HepG2 (cell line): ENCODE measurements at regions not wholly inside any gene's neighbourhood (a gene's known extent, or its start where the extent isn't known, plus 50 kb on each side); places are given as distances from the start of the nearest gene placed in this dataset.

Experiments used
- ATAC-seq: fragments of 200-7000 bp; cut with Tn5 transposase; 3 replicates; pipeline ENCODE4 v1.9.1; 2020; ENCODE audit warnings: mild to moderate bottlenecking, moderate library complexity
- BruUV-seq: library from RNA; stranded (reverse); fragments of 400-500 nt; replicated peaks from 2 replicates; lab custom pipeline; 2021; lab: Mats Ljungman, UMichigan
- CTCF ChIA-PET: fragments of 300-600 bp; formaldehyde crosslinking; extraction: SDS; loops from one replicate; lab custom pipeline; 2021; ENCODE audit warnings: low total read pairs, inconsistent platforms, low intra/inter-chr PET ratio; lab: Yijun Ruan, JAX
- POLR2A ChIA-PET: fragments of 350-600 bp; sonication (Branson Sonifier 250); formaldehyde crosslinking; loops from one replicate; lab custom pipeline; 2020; ENCODE audit warnings: antibody characterized with exemption, inconsistent platforms; lab: Yijun Ruan, JAX
- DNase-seq: peaks from one replicate; pipeline ENCODE4 v3.0.0-alpha.2; 2015; ENCODE audit warnings: low spot score
- FAIRE-seq: peaks from 3 replicates; lab custom pipeline; 2011; peaks lifted over from hg19 to GRCh38; lab: Jason Lieb, UNC
- H2AFZ ChIP-seq: one replicate; pipeline ENCODE4 v1.6.1; 2011; ENCODE audit warnings: low read length, inconsistent platforms
- H3K27ac ChIP-seq: fragments of 300-600 bp; 3 replicates; pipeline ENCODE4 v1.8.0; 2011; ENCODE audit warnings: mixed run types, mild to moderate bottlenecking, mixed read lengths, low read length, inconsistent platforms; ENCODE audit not compliant: insufficient read depth; ENCODE audit errors: extremely low read length
- H3K27me3 ChIP-seq, 2 experiments: fragments of 200-600 bp in 1 of 2; 2 replicates in 1 of 2; 3 replicates in 1 of 2; pipeline versions ENCODE4 v1.6.0 to v1.8.0; 2011; ENCODE audit warnings: low read length in 2 of 2, mild to moderate bottlenecking in 2 of 2, moderate library complexity in 2 of 2, inconsistent platforms in 1 of 2; ENCODE audit not compliant: insufficient read depth in 2 of 2, control insufficient read depth in 1 of 2
- H3K36me3 ChIP-seq, 2 experiments: fragments of 200-600 bp in 1 of 2; replicated peaks in 1 of 2; 2 replicates in 1 of 2; 3 replicates in 1 of 2; pipeline versions ENCODE4 v1.5.1 to v1.8.0; 2011; ENCODE audit warnings: low read length in 2 of 2, inconsistent platforms in 1 of 2; ENCODE audit not compliant: insufficient read depth in 2 of 2, control insufficient read depth in 1 of 2
- H3K4me1 ChIP-seq: 2 replicates; pipeline ENCODE4 v1.5.1; 2012; ENCODE audit warnings: low read length, inconsistent platforms; ENCODE audit not compliant: insufficient read depth
- H3K4me2 ChIP-seq: 2 replicates; pipeline ENCODE4 v1.6.0; 2011; ENCODE audit warnings: low read depth, low read length, inconsistent platforms
- H3K4me3 ChIP-seq, 3 experiments: fragments of 200-600 bp in 1 of 3; sonication (generic), shearing (Covaris generic) in 1 of 3; replicated peaks in 1 of 3; 2 replicates each; pipeline ENCODE4 v1.5.1; 2011 to 2016; ENCODE audit warnings: low read length in 3 of 3, inconsistent platforms in 2 of 3, low read depth in 2 of 3, mild to moderate bottlenecking in 2 of 3, control low read depth in 1 of 3, mixed read lengths in 1 of 3; ENCODE audit not compliant: insufficient read depth in 1 of 3
- H3K79me2 ChIP-seq: one replicate; pipeline ENCODE4 v1.6.1; 2011; ENCODE audit warnings: low read length, inconsistent platforms; ENCODE audit not compliant: insufficient read depth
- H3K9ac ChIP-seq: 2 replicates; pipeline ENCODE4 v1.6.0; 2011; ENCODE audit warnings: mild to moderate bottlenecking, low read depth, low read length, inconsistent platforms; ENCODE audit not compliant: insufficient read depth
- H3K9me3 ChIP-seq: 2 replicates; pipeline ENCODE4 v1.5.1; 2012; ENCODE audit warnings: mild to moderate bottlenecking, low read length
- H4K20me1 ChIP-seq: 2 replicates; pipeline ENCODE4 v1.6.0; 2011; ENCODE audit warnings: inconsistent platforms, mild to moderate bottlenecking, low read length, moderate library complexity; ENCODE audit not compliant: insufficient read depth
- ATF7 ChIP-seq, 2 experiments: fragments of 450-650 bp in 1 of 2; sonication (generic) in 1 of 2; formaldehyde crosslinking in 1 of 2; IDR thresholded peaks; 2 replicates each; pipeline versions ENCODE4 v1.4.0 to v1.6.1; 2016 to 2020; ENCODE audit warnings: antibody characterized with exemption in 1 of 2, mild to moderate bottlenecking in 1 of 2, missing genetic modification reagents in 1 of 2
- CCAR2 ChIP-seq: fragments of 200-400 bp; formaldehyde crosslinking; optimal IDR thresholded peaks from 2 replicates; pipeline ENCODE3; 2018; ENCODE audit warnings: low read depth, mild to moderate bottlenecking, low read length, moderate library complexity
- KAT2B ChIP-seq: fragments of 150-350 bp; IDR thresholded peaks from 2 replicates; pipeline ENCODE4 v1.6.1; 2014; ENCODE audit warnings: low read depth, low read length, borderline replicate concordance
- LCORL ChIP-seq, 2 experiments: fragments of 450-650 bp in 1 of 2; sonication (generic) in 1 of 2; formaldehyde crosslinking in 1 of 2; IDR thresholded peaks; 2 replicates each; pipeline versions ENCODE4 v1.5.0 to v1.6.1; 2017 to 2020; ENCODE audit warnings: antibody characterized with exemption in 1 of 2, missing genetic modification reagents in 1 of 2
- SIX1 ChIP-seq: sonication (generic); formaldehyde crosslinking; IDR thresholded peaks from 2 replicates; pipeline ENCODE4 v1.4.0; 2020; ENCODE audit warnings: missing genetic modification reagents, borderline replicate concordance
- SP140L ChIP-seq: sonication (generic); formaldehyde crosslinking; IDR thresholded peaks from 2 replicates; pipeline ENCODE4 v1.4.0; 2020; ENCODE audit warnings: missing genetic modification reagents, borderline replicate concordance
- SRF ChIP-seq: IDR thresholded peaks from 2 replicates; pipeline ENCODE4 v1.6.1; 2011; ENCODE audit warnings: mild to moderate bottlenecking, low read depth, low read length, moderate library complexity
- SRY ChIP-seq: sonication (generic); formaldehyde crosslinking; IDR thresholded peaks from 2 replicates; pipeline ENCODE4 v1.8.0; 2022; ENCODE audit warnings: mild to moderate bottlenecking, missing genetic modification reagents
- TEAD3 ChIP-seq: optimal IDR thresholded peaks from 2 replicates; pipeline ENCODE3; 2016; ENCODE audit warnings: borderline replicate concordance
- TOE1 ChIP-seq: sonication (generic); formaldehyde crosslinking; IDR thresholded peaks from 2 replicates; pipeline ENCODE4 v1.4.0; 2020; ENCODE audit warnings: mild to moderate bottlenecking, missing genetic modification reagents
- ZNF276 ChIP-seq: sonication (generic); formaldehyde crosslinking; IDR thresholded peaks from 2 replicates; pipeline ENCODE4 v1.4.0; 2020; ENCODE audit warnings: mild to moderate bottlenecking, low read depth, missing genetic modification reagents
- ZNF550 ChIP-seq: sonication (generic); formaldehyde crosslinking; IDR thresholded peaks from 2 replicates; pipeline ENCODE4 v1.4.0; 2020; ENCODE audit warnings: mild to moderate bottlenecking, missing genetic modification reagents, borderline replicate concordance
- ZNF567 ChIP-seq: sonication (generic); formaldehyde crosslinking; IDR thresholded peaks from 2 replicates; pipeline ENCODE4 v1.8.1; 2023; ENCODE audit warnings: mild to moderate bottlenecking, missing genetic modification reagents, borderline replicate concordance
- ZNF660 ChIP-seq: sonication (generic); formaldehyde crosslinking; IDR thresholded peaks from 2 replicates; pipeline ENCODE4 v1.5.1; 2020; ENCODE audit warnings: mild to moderate bottlenecking, low read depth, missing genetic modification reagents, borderline replicate concordance
- WGBS: methylation state at CpG from one replicate; pipeline ENCODE4 v1.1.6; 2017; ENCODE audit warnings: low lambda C conversion rate; 5-methylcytosine and 5-hydroxymethylcytosine counted together
- in situ Hi-C: cut with HindIII; loops from 2 replicates; pipeline ENCODE4 v1.10.0; 2017; ENCODE audit warnings: low pct_unique_long_range_greater_than_20kb; ENCODE audit not compliant: extremely low pct_ligation_motif_present
- intact Hi-C: fragments of 100-400 bp; cut with micrococcal nuclease; formaldehyde crosslinking; loops from one replicate; pipeline ENCODE4 v1.10.0; 2022; ENCODE audit not compliant: unreplicated experiment

- TF ChIP-seq KAT2B (no peak), SRF (peak; percentile 61; the same call in 1 of the 2 replicates), LCORL (IDR thresholded peaks at IDR 0.05) (peak; percentile 70; the same call in 1 of the 2 replicates), LCORL (CRISPR knock-in tag; IDR thresholded peaks at IDR 0.05) (no peak)
- ChIA-PET CTCF (no interaction called here), POLR2A (no interaction called here)
- H3K9ac ChIP-seq: no peak overlapping the region
- no peak overlapping the region for H3K27ac ChIP-seq
- intact Hi-C loops (no loop called here), in situ Hi-C loops (no loop called here)
- no peaks in the 10 kb centered on the region for H4K20me1 ChIP-seq
- FAIRE-seq (no peak), DNase-seq (no peak), ATAC-seq (no peak)
- no TSS peak for BruUV-seq
- H3K4me3 ChIP-seq: no peak overlapping the region
- no peaks in the 10 kb centered on the region for H3K27me3 ChIP-seq
- H3K79me2 ChIP-seq: no peaks in the 10 kb centered on the region
- no peaks in the 10 kb centered on the region for H3K36me3 ChIP-seq
- H3K4me2 ChIP-seq: no peak overlapping the region
- peaks cover 13% of the 10 kb centered on the region; the same call in 1 of the 2 replicates for H3K9me3 ChIP-seq
- H3K4me1 ChIP-seq: no peaks in the 10 kb centered on the region
- 67% methylated on average over 2 of the region's 3 CpGs for WGBS
- H2AFZ ChIP-seq: no peak overlapping the region
These were observed 1829.9 kb downstream of the EFNA5 start for GRCh38 chr5:105840800-105841199.

GRCh38 chr5:105836887-105837286, 1833.8 kb downstream of the EFNA5 start:
- Histone ChIP-seq H3K36me3 (no peaks in the 10 kb centered on the region), H3K4me1 (no peaks in the 10 kb centered on the region), H3K27me3 (no peaks in the 10 kb centered on the region), H2AFZ (no peak overlapping the region), H4K20me1 (no peaks in the 10 kb centered on the region), H3K9me3 (peaks cover 13% of the 10 kb centered on the region; the same call in 1 of the 2 replicates), H3K4me2 (no peak overlapping the region), H3K27ac (no peak overlapping the region), H3K4me3 (no peak overlapping the region), H3K79me2 (no peaks in the 10 kb centered on the region), H3K9ac (no peak overlapping the region)
- CTCF ChIA-PET: no interaction called here
- ATAC-seq: no peak
- POLR2A ChIA-PET: no interaction called here
- in situ Hi-C loops (no loop called here), intact Hi-C loops (no loop called here)
- no peak for FAIRE-seq
- no peak for DNase-seq
- WGBS: 0% methylated on average over 1 of the region's 1 CpG
- BruUV-seq: no TSS peak
- TF ChIP-seq ZNF567 (CRISPR knock-in tag) (no peak), TOE1 (CRISPR knock-in tag) (no peak), ATF7 (IDR thresholded peaks at IDR 0.05) (no peak), ATF7 (CRISPR knock-in tag; IDR thresholded peaks at IDR 0.05) (no peak), SIX1 (CRISPR knock-in tag) (no peak), SRY (no peak), ZNF550 (CRISPR knock-in tag) (no peak), SP140L (no peak), ZNF660 (CRISPR knock-in tag) (no peak), ZNF276 (CRISPR knock-in tag) (no peak), TEAD3 (CRISPR knock-in tag) (no peak), CCAR2 (no peak)
